AG09309 (cell line): ENCODE measurements at regions not wholly inside any gene's neighbourhood (a gene's known extent, or its start where the extent isn't known, plus 50 kb on each side); places are given as distances from the start of the nearest gene placed in this dataset.

ENCODE experiments used
- DNase-seq: peaks from one replicate; pipeline ENCODE4 v3.0.0-alpha.2; 2010; ENCODE audit warnings: low read depth
- H3K4me3 ChIP-seq: 2 replicates; pipeline ENCODE4 v1.5.1; 2011; ENCODE audit warnings: mild to moderate bottlenecking, low read depth, low read length, moderate library complexity; ENCODE audit not compliant: control insufficient read depth
- TF ChIP-seq, protein P1 (sequence below): IDR thresholded peaks from 2 replicates; pipeline ENCODE4 v1.5.1; 2011; ENCODE audit warnings: mild to moderate bottlenecking, low read depth, low read length, inconsistent platforms; ENCODE audit not compliant: insufficient read depth, control insufficient read depth; ENCODE audit errors: missing control alignments

DNA sequence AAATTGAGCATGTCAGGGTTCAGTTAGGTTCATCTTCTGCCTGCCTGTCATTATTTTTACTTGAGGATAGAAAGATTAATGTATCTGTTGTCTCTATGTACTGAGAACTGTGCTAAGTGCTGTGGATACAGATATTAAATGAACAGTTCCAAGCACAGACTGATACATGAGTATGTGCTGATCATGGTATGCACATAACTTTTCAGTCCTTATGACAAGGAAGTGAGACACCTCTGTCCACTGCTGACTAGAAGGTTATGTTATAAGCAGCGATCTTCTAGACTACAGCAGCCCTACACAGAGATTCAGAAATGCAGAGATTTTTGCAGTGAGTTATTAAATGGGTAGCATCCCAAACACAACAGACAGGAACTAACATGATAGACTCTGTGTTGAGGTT, 335.6 kb upstream of the MTNR1B start:
- DNase-seq = no peak
- TF ChIP-seq, protein P1, sequence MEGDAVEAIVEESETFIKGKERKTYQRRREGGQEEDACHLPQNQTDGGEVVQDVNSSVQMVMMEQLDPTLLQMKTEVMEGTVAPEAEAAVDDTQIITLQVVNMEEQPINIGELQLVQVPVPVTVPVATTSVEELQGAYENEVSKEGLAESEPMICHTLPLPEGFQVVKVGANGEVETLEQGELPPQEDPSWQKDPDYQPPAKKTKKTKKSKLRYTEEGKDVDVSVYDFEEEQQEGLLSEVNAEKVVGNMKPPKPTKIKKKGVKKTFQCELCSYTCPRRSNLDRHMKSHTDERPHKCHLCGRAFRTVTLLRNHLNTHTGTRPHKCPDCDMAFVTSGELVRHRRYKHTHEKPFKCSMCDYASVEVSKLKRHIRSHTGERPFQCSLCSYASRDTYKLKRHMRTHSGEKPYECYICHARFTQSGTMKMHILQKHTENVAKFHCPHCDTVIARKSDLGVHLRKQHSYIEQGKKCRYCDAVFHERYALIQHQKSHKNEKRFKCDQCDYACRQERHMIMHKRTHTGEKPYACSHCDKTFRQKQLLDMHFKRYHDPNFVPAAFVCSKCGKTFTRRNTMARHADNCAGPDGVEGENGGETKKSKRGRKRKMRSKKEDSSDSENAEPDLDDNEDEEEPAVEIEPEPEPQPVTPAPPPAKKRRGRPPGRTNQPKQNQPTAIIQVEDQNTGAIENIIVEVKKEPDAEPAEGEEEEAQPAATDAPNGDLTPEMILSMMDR = no peak
- no peak overlapping the region for H3K4me3 ChIP-seq

DNA sequence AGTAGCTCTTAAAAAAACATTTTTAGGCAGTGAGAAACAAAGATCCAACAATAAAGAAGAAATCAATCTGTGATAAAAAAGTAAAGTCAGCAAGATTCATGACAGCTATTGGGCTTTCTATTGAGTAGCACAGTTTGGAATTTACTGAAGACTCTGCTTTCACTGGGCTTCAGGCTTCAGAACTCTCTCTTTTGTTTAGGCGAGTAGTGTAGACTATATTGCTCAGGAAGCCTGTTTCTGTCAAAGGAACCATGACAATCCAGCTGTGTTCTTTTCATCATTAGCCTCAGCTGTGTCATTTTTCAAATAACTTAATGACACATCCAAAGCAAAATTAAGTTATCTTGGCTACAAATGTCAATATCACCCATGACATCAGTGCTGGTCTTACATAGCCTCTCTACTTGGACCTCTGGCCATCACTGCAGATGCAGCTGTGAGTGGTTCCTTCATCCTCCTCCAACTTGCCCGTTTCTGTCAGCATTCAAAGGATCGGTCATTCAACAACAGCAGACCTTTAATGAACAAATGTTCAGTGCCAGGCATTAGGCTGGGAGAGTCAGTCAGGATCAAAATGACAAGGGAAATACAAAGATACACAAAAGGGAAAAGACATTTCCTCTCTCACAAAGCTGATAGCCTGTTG, 332.8 kb upstream of the MTNR1B start:
- no peak overlapping the region for H3K4me3 ChIP-seq
- TF ChIP-seq, protein P1 = no peak
- DNase-seq = no peak

DNA sequence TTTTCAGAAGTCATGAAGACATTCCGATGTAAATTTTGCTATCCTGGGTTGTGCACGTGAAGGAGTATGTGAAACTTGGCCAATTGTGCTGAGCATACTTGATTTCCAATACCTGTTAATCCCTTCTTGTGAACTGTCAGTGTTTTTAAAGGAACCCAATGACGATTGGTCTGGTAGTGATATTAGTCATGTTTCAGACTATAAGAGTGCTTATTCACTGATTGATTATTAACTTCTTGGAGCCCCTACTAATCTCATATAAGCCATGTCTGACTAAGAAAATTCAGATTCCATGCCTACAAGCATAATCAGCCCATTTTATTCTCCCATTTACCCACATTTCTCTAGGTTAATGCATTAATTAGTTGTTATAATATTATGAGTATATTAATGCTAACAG, 330.8 kb upstream of the MTNR1B start:
- DNase-seq = no peak
- TF ChIP-seq, protein P1 = no peak
- no peak overlapping the region for H3K4me3 ChIP-seq

DNA sequence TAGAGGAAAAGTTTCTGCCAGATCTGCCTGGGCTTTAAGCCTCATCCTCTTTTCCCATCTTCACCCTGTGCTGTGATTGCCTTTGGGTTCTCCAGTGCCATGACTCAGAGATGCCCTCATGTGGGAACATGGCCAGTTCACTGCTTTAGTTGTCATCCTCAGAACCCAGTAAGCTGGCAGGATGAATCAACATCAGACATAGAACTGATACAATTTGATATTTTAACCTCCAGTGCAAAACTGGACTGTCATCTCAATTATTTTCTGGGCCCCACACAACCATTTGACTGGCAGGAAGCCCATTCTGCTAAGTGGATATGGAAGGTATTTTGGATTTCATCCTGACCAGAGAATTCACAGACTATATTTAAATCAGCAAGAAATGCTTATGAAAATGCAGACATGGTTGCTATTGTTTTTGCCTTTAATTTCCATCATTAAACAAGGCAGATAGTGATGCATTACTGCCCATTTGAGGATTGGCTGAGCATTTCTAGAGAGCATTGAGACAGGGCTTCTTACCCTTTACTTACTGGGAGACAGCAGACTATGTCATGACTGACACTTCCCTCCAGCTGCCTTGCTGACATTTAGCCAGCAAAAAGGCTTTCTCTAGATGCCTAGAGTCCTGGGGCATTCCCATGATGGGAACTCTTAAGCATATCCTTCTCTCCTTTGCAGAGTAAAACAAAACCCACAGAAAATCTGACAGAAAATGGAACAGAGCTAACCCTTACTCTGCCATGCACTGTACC, 327.1 kb upstream of the MTNR1B start:
- H3K4me3 ChIP-seq = no peak overlapping the region
- DNase-seq = no peak
- TF ChIP-seq, protein P1 = no peak

DNA sequence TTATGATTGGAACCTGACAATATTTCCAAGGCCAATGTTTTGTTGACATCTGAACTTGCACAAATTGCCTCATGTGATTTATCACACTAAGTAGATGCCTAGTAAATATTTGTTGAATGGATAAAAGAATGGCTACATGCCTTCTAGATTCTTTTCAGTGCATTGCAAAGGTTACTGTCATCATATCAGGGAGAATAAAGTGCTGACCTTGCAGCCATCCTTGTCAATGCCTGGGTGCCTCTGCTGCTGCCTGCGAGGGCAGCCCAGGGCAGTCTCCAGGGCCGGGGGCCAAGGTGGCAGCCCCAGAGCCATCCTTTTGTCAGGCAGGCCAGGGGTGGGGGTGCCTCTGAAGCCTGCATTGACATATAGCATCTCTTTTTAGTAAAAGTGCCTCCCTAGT, 325.6 kb upstream of the MTNR1B start:
- DNase-seq = no peak
- no peak overlapping the region for H3K4me3 ChIP-seq
- TF ChIP-seq, protein P1 = no peak

DNA sequence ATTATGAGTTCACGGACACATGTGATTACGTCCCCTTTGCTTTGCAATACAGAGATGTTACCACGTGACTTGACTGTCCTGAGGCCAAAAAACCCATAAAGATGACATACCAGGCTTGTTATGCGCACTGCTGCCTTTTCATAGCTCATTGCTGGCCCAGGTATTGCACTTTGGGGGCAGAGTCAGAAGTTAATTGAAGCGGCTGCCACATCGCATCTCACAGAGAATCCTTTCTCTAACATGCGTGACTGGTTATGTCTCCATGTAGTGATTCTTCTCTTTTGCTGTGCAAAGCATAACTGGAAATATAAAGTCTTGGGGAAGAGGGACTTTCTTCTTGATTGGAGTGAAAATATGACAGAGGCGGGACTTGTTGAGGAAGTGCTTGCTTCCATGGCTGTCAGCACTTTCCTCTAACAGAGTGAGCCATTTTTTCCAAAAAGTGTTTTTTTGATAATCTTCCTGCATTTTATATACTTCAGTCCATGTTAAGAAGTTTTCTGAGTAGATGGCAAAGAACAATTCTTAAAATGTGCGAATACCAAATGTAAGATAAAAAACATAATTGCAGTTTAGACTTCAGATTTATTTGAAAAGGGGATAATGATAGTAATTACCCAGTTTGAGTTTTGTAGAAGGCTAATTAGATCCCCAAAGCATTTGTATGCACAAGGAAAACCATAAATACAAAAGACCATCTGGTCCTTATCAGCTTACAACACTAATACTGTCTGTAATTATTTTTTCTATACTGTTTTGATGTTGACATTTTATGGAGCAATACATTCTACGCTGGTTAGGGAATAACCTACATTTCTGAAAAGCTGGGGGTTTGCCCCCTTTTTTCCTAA, 324.6 kb upstream of the MTNR1B start:
- H3K4me3 ChIP-seq = no peak overlapping the region
- DNase-seq = no peak
- TF ChIP-seq, protein P1 = no peak
